Mesothelial cell of epicardium (in vitro differentiated cells): ENCODE measurements at regions not wholly inside any gene's neighbourhood (a gene's known extent, or its start where the extent isn't known, plus 50 kb on each side); places are given as distances from the start of the nearest gene placed in this dataset.

Source experiments
- DNase-seq, 2 experiments: peaks; one replicate each; pipeline ENCODE4 v3.0.0; 2021; ENCODE audit warnings: low spot score in 2 of 2; ENCODE audit not compliant: unreplicated experiment in 2 of 2
- H3K27ac Mint-ChIP-seq: 2 replicates; pipeline ENCODE4 v1.8.0; 2021; ENCODE audit warnings: mixed read lengths
- H3K27me3 Mint-ChIP-seq: 2 replicates; pipeline ENCODE4 v1.8.0; 2021; ENCODE audit warnings: low read depth, mixed read lengths
- H3K36me3 Mint-ChIP-seq: 2 replicates; pipeline ENCODE4 v1.8.0; 2021; ENCODE audit warnings: mixed read lengths
- H3K4me1 Mint-ChIP-seq: 2 replicates; pipeline ENCODE4 v1.8.0; 2021; ENCODE audit warnings: mixed read lengths
- H3K4me3 Mint-ChIP-seq: 2 replicates; pipeline ENCODE4 v1.8.0; 2021; ENCODE audit warnings: mild to moderate bottlenecking, moderate library complexity, mixed read lengths
- H3K9me3 Mint-ChIP-seq: 2 replicates; pipeline ENCODE4 v1.8.0; 2021; ENCODE audit warnings: mixed read lengths
- TF ChIP-seq, protein P1 (sequence below): fragments of 200-600 bp; sonication (generic); IDR thresholded peaks from one replicate; pipeline ENCODE4 v1.5.0; 2021; ENCODE audit warnings: antibody characterized with exemption; ENCODE audit not compliant: unreplicated experiment

DNA sequence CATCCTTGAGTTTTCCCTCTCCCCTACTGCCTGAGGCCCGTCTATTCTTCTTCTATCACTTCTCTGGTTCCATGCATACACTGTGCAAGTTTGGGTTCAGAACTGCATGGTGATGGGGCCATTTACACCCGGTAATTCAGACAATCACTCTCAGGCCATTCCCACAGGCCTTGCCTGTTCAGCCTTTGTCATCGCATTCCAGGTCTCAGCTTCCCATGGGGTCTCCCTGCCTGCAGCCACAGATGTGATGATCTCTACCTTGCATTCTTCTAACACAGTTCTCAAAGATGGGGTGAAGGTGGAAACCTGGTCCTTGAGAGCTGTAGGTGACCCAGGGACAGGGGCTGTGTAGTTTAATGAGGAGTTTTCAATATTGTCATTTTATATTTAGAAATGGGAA is 209.2 kb upstream of the TOPAZ1 start:
- Mint-ChIP-seq H3K9me3 (no peaks in the 10 kb centered on the region), H3K36me3 (no peaks in the 10 kb centered on the region), H3K27me3 (peaks cover 37% of the 10 kb centered on the region), H3K27ac (no peak overlapping the region), H3K4me3 (no peak overlapping the region), H3K4me1 (no peaks in the 10 kb centered on the region)
- no peak for DNase-seq
- TF ChIP-seq, protein P1, sequence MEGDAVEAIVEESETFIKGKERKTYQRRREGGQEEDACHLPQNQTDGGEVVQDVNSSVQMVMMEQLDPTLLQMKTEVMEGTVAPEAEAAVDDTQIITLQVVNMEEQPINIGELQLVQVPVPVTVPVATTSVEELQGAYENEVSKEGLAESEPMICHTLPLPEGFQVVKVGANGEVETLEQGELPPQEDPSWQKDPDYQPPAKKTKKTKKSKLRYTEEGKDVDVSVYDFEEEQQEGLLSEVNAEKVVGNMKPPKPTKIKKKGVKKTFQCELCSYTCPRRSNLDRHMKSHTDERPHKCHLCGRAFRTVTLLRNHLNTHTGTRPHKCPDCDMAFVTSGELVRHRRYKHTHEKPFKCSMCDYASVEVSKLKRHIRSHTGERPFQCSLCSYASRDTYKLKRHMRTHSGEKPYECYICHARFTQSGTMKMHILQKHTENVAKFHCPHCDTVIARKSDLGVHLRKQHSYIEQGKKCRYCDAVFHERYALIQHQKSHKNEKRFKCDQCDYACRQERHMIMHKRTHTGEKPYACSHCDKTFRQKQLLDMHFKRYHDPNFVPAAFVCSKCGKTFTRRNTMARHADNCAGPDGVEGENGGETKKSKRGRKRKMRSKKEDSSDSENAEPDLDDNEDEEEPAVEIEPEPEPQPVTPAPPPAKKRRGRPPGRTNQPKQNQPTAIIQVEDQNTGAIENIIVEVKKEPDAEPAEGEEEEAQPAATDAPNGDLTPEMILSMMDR = no peak

DNA sequence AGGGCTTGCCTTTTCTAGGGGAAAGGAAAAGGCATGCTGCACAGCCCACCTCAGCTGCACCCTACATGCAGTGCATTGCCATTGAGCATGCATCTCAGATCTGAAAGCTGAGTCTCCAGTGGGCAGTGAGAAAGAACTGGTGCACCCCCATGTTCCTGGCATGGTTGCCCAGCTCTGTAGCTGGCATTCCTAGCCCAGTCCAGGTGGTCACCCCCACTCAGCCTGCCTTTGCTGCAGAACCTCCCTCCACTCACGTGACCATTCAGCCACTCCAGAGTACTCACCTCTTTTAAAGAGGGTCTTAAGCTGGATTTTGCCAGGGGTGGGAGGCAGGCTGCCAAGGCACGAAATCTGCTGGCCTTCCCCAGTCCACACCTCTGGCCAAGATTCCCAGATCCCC is 208.6 kb upstream of the TOPAZ1 start:
- no peak for DNase-seq
- peaks cover 33% of the 10 kb centered on the region for H3K27me3 Mint-ChIP-seq
- TF ChIP-seq, protein P1 = no peak
- no peak overlapping the region for H3K4me3 Mint-ChIP-seq
- H3K4me1 Mint-ChIP-seq = no peaks in the 10 kb centered on the region
- H3K9me3 Mint-ChIP-seq = no peaks in the 10 kb centered on the region
- no peak overlapping the region for H3K27ac Mint-ChIP-seq
- no peaks in the 10 kb centered on the region for H3K36me3 Mint-ChIP-seq

DNA sequence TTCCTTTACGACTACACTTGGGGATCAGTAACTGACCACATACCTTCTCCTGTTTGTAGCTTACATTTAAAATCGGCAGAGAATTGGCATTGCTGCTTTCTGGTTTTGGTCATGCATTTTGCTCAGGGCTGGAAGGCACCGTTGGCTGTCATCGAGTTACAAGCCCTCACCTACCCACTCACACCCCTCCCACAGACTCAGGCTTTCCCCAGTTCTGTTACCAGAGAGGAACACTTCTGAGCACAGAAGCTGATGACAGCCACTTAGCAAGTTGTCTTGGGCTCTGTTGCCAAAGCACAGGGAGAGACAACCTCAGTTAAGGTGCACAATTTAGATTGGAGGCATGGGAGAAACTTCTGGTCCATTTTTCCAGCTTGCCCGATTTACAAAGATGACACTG is 204.8 kb upstream of the TOPAZ1 start:
- H3K27ac Mint-ChIP-seq = no peak overlapping the region
- H3K27me3 Mint-ChIP-seq = peaks cover 13% of the 10 kb centered on the region
- no peaks in the 10 kb centered on the region for H3K36me3 Mint-ChIP-seq
- H3K9me3 Mint-ChIP-seq = no peaks in the 10 kb centered on the region
- no peak overlapping the region for H3K4me3 Mint-ChIP-seq
- DNase-seq = no peak
- TF ChIP-seq, protein P1 = no peak
- H3K4me1 Mint-ChIP-seq = no peaks in the 10 kb centered on the region

DNA sequence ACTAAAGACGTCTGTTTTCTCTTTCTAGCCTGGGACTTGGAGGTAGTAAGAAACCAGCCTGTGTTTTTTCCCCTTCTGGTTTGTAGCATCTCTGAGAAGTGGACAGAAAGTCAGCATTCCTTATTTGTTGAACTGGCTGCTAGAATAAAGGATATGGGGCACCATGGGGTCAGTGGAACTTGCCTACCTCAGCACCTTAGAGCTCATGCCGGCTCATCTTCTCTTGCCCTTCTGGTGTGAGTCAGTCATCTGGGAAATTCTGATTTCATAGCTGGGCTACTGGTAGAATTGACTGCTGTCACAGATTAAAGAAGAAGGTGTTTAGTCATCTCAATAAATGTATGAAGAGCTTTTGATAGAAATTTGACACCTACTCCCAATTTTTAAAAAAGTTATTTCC is 202.7 kb upstream of the TOPAZ1 start:
- no peaks in the 10 kb centered on the region for H3K36me3 Mint-ChIP-seq

DNA sequence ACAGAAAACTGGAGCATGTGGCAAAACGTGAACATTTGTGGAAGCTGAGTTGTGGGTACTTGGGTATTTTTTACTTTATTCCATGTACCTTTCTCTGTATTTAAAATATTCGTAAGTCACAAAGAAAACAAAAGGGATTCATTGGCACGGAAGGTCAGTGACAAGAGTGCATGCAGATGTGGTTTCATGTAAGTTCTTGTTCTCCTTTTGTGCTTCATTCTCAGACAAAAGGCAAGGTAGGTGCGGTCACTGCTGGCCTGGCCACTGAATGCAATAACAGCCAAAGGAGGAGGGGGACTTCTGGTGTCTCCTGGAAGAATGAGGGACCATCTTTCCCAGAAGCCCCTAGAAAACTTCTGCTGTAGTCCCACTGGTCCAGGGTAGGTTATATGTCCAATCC is 200.0 kb upstream of the TOPAZ1 start:
- DNase-seq = no peak
- H3K36me3 Mint-ChIP-seq = no peaks in the 10 kb centered on the region
- H3K4me3 Mint-ChIP-seq = no peak overlapping the region
- no peaks in the 10 kb centered on the region for H3K9me3 Mint-ChIP-seq
- H3K4me1 Mint-ChIP-seq = peaks cover 11% of the 10 kb centered on the region
- H3K27me3 Mint-ChIP-seq = peaks cover 5% of the 10 kb centered on the region
- TF ChIP-seq, protein P1 = no peak
- H3K27ac Mint-ChIP-seq = no peak overlapping the region

More for the DNA sequence above, 202.7 kb upstream of the TOPAZ1 start:
- no peak for DNase-seq
- no peak overlapping the region for H3K27ac Mint-ChIP-seq
- no peak overlapping the region for H3K4me3 Mint-ChIP-seq
- H3K9me3 Mint-ChIP-seq = no peaks in the 10 kb centered on the region
- H3K4me1 Mint-ChIP-seq = no peaks in the 10 kb centered on the region
- H3K27me3 Mint-ChIP-seq = peaks cover 6% of the 10 kb centered on the region
- TF ChIP-seq, protein P1 = no peak

DNA sequence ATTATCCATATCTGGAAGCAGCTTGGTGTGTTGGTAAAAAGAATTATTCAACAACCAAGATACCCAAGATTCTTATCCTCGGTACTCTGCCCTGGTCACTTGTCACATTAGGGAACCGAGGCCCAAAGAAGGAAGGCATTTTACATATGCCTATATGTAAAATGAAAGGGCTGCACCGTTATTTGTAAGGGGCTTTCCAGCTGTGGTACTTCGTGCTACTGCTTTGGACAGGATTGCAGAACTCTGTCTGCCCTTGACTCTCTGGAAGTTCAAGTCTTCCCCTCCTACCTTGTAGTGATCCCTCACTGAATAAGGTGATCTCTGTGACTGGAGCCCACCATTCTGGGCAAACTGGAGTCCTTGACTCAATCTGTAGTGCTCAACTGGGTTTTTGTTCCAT is 198.9 kb upstream of the TOPAZ1 start:
- no peak for DNase-seq
- H3K9me3 Mint-ChIP-seq = no peaks in the 10 kb centered on the region
- TF ChIP-seq, protein P1 = no peak
- no peak overlapping the region for H3K27ac Mint-ChIP-seq
- no peak overlapping the region for H3K4me3 Mint-ChIP-seq
- no peaks in the 10 kb centered on the region for H3K36me3 Mint-ChIP-seq
- peaks cover 15% of the 10 kb centered on the region for H3K4me1 Mint-ChIP-seq
- peaks cover 5% of the 10 kb centered on the region for H3K27me3 Mint-ChIP-seq
